OCI-LY3 (cell line): ENCODE measurements at regions not wholly inside any gene's neighbourhood (a gene's known extent, or its start where the extent isn't known, plus 50 kb on each side); places are given as distances from the start of the nearest gene placed in this dataset.

Experiments used
- H2AFZ ChIP-seq: fragments of 200-600, 300-600 bp; shearing (Covaris generic); 2 replicates; pipeline ENCODE4 v1.6.0; 2014; ENCODE audit warnings: antibody characterized with exemption, low read depth, low read length
- H3K27ac ChIP-seq: fragments of 200-600, 300-600 bp; sonication (generic); 2 replicates; pipeline ENCODE4 v1.5.1; 2014; ENCODE audit warnings: mild to moderate bottlenecking, low read length, moderate library complexity, mixed read lengths
- H3K27me3 ChIP-seq: fragments of 200-600, 300-600 bp; sonication (generic); 2 replicates; pipeline ENCODE4 v1.6.1; 2014; ENCODE audit warnings: low read depth, low read length, mixed read lengths
- H3K36me3 ChIP-seq: fragments of 200-600, 300-600 bp; sonication (generic); replicated peaks from 2 replicates; pipeline ENCODE3; 2014; ENCODE audit warnings: low read depth, low read length, mixed read lengths
- H3K4me1 ChIP-seq: fragments of 300-600, 200-600 bp; sonication (generic); 2 replicates; pipeline ENCODE4 v1.6.1; 2014; ENCODE audit warnings: low read length, mixed read lengths
- H3K4me2 ChIP-seq: fragments of 200-600, 300-600 bp; sonication (generic); 2 replicates; pipeline ENCODE4 v1.6.1; 2014; ENCODE audit warnings: low read length, mixed read lengths
- H3K4me3 ChIP-seq: fragments of 300-600, 200-600 bp; sonication (generic); 2 replicates; pipeline ENCODE4 v1.5.1; 2014; ENCODE audit warnings: antibody characterized with exemption, mild to moderate bottlenecking, low read length, moderate library complexity
- H3K79me2 ChIP-seq: fragments of 300-600, 200-600 bp; shearing (Covaris generic); 2 replicates; pipeline ENCODE4 v1.6.1; 2014; ENCODE audit warnings: mild to moderate bottlenecking, low read length, mixed read lengths
- H3K9ac ChIP-seq: fragments of 300-600, 200-600 bp; shearing (Covaris generic); 2 replicates; pipeline ENCODE4 v1.6.0; 2014; ENCODE audit warnings: mild to moderate bottlenecking, low read length, moderate library complexity
- H3K9me3 ChIP-seq: fragments of 200-600, 300-600 bp; shearing (Covaris generic); 2 replicates; pipeline ENCODE4 v1.6.1; 2014; ENCODE audit warnings: low read length, mixed read lengths; ENCODE audit not compliant: insufficient read depth
- H4K20me1 ChIP-seq: fragments of 200-600, 300-600 bp; sonication (generic); 2 replicates; pipeline ENCODE4 v1.6.1; 2016; ENCODE audit warnings: low read length, mixed read lengths; ENCODE audit not compliant: insufficient read depth
- CTCF ChIP-seq: fragments of 200-600, 300-600 bp; sonication (generic); IDR thresholded peaks from 2 replicates; pipeline ENCODE4 v1.5.1; 2014; ENCODE audit warnings: antibody characterized with exemption, low read length, low read depth
- EZH2phosphoT487 ChIP-seq: fragments of 200-600 bp; shearing (Covaris generic); IDR thresholded peaks from 2 replicates; pipeline ENCODE4 v1.6.1; 2018; ENCODE audit warnings: antibody characterized with exemption, mixed run types, low read depth

GRCh38 chr16:66258916-66259845, 107.3 kb upstream of the CDH5 start:
- Histone ChIP-seq H2AFZ (no peak overlapping the region), H4K20me1 (no peaks in the 10 kb centered on the region), H3K4me2 (no peak overlapping the region), H3K9ac (no peak overlapping the region), H3K4me1 (peaks cover 4% of the 10 kb centered on the region; the same call in 1 of the 2 replicates), H3K9me3 (no peaks in the 10 kb centered on the region), H3K27ac (no peak overlapping the region), H3K36me3 (no peaks in the 10 kb centered on the region), H3K4me3 (no peak overlapping the region), H3K79me2 (no peaks in the 10 kb centered on the region), H3K27me3 (peaks cover 18% of the 10 kb centered on the region)
- TF ChIP-seq EZH2phosphoT487 (no peak), CTCF (no peak)

- H3K9ac ChIP-seq = no peak overlapping the region
- no peak overlapping the region for H3K4me2 ChIP-seq
Measured at GRCh38 chr16:66256919-66257318, 109.6 kb upstream of the CDH5 start.

GRCh38 chr16:66255647-66256046, 110.8 kb upstream of the CDH5 start:
- no peaks in the 10 kb centered on the region for H3K4me1 ChIP-seq
- no peaks in the 10 kb centered on the region for H4K20me1 ChIP-seq
- no peak overlapping the region for H3K9ac ChIP-seq
- no peaks in the 10 kb centered on the region for H3K9me3 ChIP-seq
- H3K4me2 ChIP-seq = no peak overlapping the region
- no peak overlapping the region for H3K4me3 ChIP-seq
- peaks cover 24% of the 10 kb centered on the region; the same call in 1 of the 2 replicates for H3K27me3 ChIP-seq
- H3K27ac ChIP-seq = no peak overlapping the region
- TF ChIP-seq EZH2phosphoT487 (no peak), CTCF (no peak)
- H3K79me2 ChIP-seq = no peaks in the 10 kb centered on the region
- no peaks in the 10 kb centered on the region for H3K36me3 ChIP-seq
- H2AFZ ChIP-seq = no peak overlapping the region

More at GRCh38 chr16:66256919-66257318, 109.6 kb upstream of the CDH5 start:
- no peaks in the 10 kb centered on the region for H3K36me3 ChIP-seq
- H3K27ac ChIP-seq = no peak overlapping the region
- no peaks in the 10 kb centered on the region for H4K20me1 ChIP-seq
- H3K27me3 ChIP-seq = peaks cover 22% of the 10 kb centered on the region
- H2AFZ ChIP-seq = no peak overlapping the region
- no peak for TF ChIP-seq EZH2phosphoT487
- no peak for TF ChIP-seq CTCF
- H3K4me3 ChIP-seq = no peak overlapping the region
- H3K9me3 ChIP-seq = no peaks in the 10 kb centered on the region
- H3K79me2 ChIP-seq = no peaks in the 10 kb centered on the region
- peaks cover 3% of the 10 kb centered on the region; the same call in 1 of the 2 replicates for H3K4me1 ChIP-seq

GRCh38 chr16:66254751-66255150, 111.7 kb upstream of the CDH5 start:
- Histone ChIP-seq H3K4me2 (no peak overlapping the region), H3K36me3 (no peaks in the 10 kb centered on the region), H3K4me3 (no peak overlapping the region), H3K9me3 (no peaks in the 10 kb centered on the region), H3K27me3 (peaks cover 26% of the 10 kb centered on the region; the same call in 1 of the 2 replicates), H4K20me1 (no peaks in the 10 kb centered on the region), H3K79me2 (no peaks in the 10 kb centered on the region), H3K27ac (no peak overlapping the region), H3K4me1 (no peaks in the 10 kb centered on the region), H2AFZ (no peak overlapping the region), H3K9ac (no peak overlapping the region)
- TF ChIP-seq CTCF (no peak), EZH2phosphoT487 (no peak)
